ENCODE measurements at regions not wholly inside any gene's neighbourhood (a gene's known extent, or its start where the extent isn't known, plus 50 kb on each side); places are given as distances from the start of the nearest gene placed in this dataset.

DNA sequence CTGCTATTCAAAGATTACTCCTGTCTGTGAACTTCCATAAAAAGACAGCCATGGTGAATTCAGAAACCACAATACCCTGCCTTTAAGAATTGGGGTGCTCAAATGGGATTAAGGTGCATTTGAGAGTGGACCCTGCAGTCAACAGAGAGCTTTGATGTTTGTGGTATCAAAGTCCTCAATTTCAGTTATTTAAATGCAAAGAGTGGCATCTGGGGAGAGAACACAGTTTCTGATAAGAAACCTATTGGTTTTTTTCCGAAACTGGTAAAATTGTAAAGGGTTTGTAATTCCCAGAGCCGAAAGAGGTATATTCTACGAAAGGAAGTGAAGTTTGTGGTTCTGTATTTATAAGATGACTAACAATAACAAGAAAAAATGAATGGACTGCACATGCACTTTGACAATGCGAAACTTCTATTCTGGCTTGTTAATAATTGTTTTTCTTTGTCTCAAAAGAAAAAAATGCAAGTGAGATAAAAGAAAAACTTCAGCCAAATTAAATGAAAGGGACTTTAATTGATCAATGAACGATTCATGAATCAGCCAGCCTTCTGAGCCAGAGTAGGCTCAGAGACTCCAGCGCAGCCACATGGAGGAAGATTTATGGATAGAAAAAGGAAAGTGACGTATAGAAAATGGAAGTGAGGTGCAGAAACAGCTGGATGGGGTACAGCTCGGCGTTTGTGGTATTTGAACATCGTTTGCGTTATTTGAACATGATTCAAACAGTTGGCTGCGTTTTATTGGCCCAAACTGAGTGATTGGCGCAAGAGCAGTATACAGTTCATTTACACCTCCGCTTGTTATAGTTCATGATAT, 70.5 kb upstream of the DUSP22 start:
- TF ChIP-seq, protein P1, sequence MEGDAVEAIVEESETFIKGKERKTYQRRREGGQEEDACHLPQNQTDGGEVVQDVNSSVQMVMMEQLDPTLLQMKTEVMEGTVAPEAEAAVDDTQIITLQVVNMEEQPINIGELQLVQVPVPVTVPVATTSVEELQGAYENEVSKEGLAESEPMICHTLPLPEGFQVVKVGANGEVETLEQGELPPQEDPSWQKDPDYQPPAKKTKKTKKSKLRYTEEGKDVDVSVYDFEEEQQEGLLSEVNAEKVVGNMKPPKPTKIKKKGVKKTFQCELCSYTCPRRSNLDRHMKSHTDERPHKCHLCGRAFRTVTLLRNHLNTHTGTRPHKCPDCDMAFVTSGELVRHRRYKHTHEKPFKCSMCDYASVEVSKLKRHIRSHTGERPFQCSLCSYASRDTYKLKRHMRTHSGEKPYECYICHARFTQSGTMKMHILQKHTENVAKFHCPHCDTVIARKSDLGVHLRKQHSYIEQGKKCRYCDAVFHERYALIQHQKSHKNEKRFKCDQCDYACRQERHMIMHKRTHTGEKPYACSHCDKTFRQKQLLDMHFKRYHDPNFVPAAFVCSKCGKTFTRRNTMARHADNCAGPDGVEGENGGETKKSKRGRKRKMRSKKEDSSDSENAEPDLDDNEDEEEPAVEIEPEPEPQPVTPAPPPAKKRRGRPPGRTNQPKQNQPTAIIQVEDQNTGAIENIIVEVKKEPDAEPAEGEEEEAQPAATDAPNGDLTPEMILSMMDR (IDR thresholded peaks at IDR 0.05): no peak
- TF ChIP-seq POLR2A (IDR thresholded peaks at IDR 0.05) (no peak), EP300 (IDR thresholded peaks at IDR 0.05) (no peak)

Data from sigmoid colon (tissue), 4 donors.